GM12878 (cell line): ENCODE measurements at regions not wholly inside any gene's neighbourhood (a gene's known extent, or its start where the extent isn't known, plus 50 kb on each side); places are given as distances from the start of the nearest gene placed in this dataset.

Experiments
- ATAC-seq: fragments of 200-7000 bp; cut with Tn5 transposase; 3 replicates; pipeline ENCODE4 v1.9.1; 2020; ENCODE audit warnings: mild to moderate bottlenecking, moderate library complexity
- BruUV-seq: library from RNA; stranded (reverse); fragments of 400-500 nt; replicated peaks from 2 replicates; lab custom pipeline; 2021; lab: Mats Ljungman, UMichigan
- CTCF ChIA-PET: fragments of 300-600 bp; sonication (Branson Sonifier 250); formaldehyde crosslinking; extraction: SDS; loops from one replicate; lab custom pipeline; 2021; ENCODE audit warnings: inconsistent platforms; lab: Yijun Ruan, JAX
- POLR2A ChIA-PET: fragments of 350-600 bp; formaldehyde crosslinking; extraction: SDS; loops from one replicate; lab custom pipeline; 2021; ENCODE audit warnings: inconsistent platforms; lab: Charles Lee
- RAD21 ChIA-PET: fragments of 300-600 bp; sonication (Branson Sonifier 250); formaldehyde crosslinking; loops from one replicate; lab custom pipeline; 2023; ENCODE audit warnings: antibody characterized with exemption; ENCODE audit not compliant: unreplicated experiment; lab: Charles Lee
- SMC1A ChIA-PET: fragments of 300-600 bp; sonication (Branson Sonifier 250); formaldehyde crosslinking; loops from one replicate; lab custom pipeline; 2023; ENCODE audit not compliant: unreplicated experiment, uncharacterized antibody; lab: Charles Lee
- DNase-seq: peaks from one replicate; pipeline ENCODE4 v3.0.0-alpha.2; 2011; ENCODE audit warnings: low read depth, low spot score
- FAIRE-seq: peaks from 3 replicates; lab custom pipeline; 2011; peaks lifted over from hg19 to GRCh38; lab: Jason Lieb, UNC
- H2AFZ ChIP-seq: 2 replicates; pipeline ENCODE4 v1.6.0; 2011; ENCODE audit warnings: low read depth, low read length, control low read depth; ENCODE audit not compliant: control insufficient read depth
- H3K27ac ChIP-seq: 2 replicates; pipeline ENCODE4 v1.5.1; 2011; ENCODE audit warnings: control low read depth; ENCODE audit not compliant: control insufficient read depth, insufficient read depth
- H3K27me3 ChIP-seq, 2 experiments: replicated peaks in 1 of 2; 2 replicates each; pipeline versions ENCODE4 v1.6.0 to v1.6.1; 2011; ENCODE audit warnings: low read length in 1 of 2; ENCODE audit not compliant: control insufficient read depth in 2 of 2, insufficient read depth in 2 of 2
- H3K36me3 ChIP-seq, 2 experiments: 2 replicates each; pipeline ENCODE4 v1.5.1; 2011; ENCODE audit warnings: low read length in 1 of 2; ENCODE audit not compliant: control insufficient read depth in 2 of 2, insufficient read depth in 2 of 2
- H3K4me1 ChIP-seq: 2 replicates; pipeline ENCODE4 v1.6.1; 2011; ENCODE audit warnings: mild to moderate bottlenecking, low read length, moderate library complexity, mixed read lengths; ENCODE audit not compliant: control insufficient read depth, insufficient read depth
- H3K4me2 ChIP-seq: 2 replicates; pipeline ENCODE4 v1.6.0; 2011; ENCODE audit warnings: control low read depth; ENCODE audit not compliant: control insufficient read depth, insufficient read depth
- H3K4me3 ChIP-seq: fragments of 200-600 bp; sonication (generic); 2 replicates; pipeline ENCODE4 v1.5.1; 2016
- H3K79me2 ChIP-seq: 2 replicates; pipeline ENCODE4 v1.6.0; 2011; ENCODE audit warnings: low read length; ENCODE audit not compliant: control insufficient read depth, insufficient read depth
- H3K9ac ChIP-seq: 2 replicates; pipeline ENCODE4 v1.8.0; 2011; ENCODE audit warnings: low read length, control low read depth, mixed read lengths; ENCODE audit not compliant: control insufficient read depth, insufficient read depth
- H3K9me3 ChIP-seq: replicated peaks from 3 replicates; pipeline ENCODE4 v1.5.1; 2011; ENCODE audit warnings: mild to moderate bottlenecking, low read length; ENCODE audit not compliant: control insufficient read depth, insufficient read depth
- H4K20me1 ChIP-seq: 2 replicates; pipeline ENCODE4 v1.6.0; 2011; ENCODE audit not compliant: control insufficient read depth, insufficient read depth
- BMI1 ChIP-seq: fragments of 450-650 bp; IDR thresholded peaks from 2 replicates; pipeline ENCODE4 v1.6.1; 2016; ENCODE audit warnings: mild to moderate bottlenecking, moderate library complexity, borderline replicate concordance
- CBFB ChIP-seq: IDR thresholded peaks from 2 replicates; pipeline ENCODE4 v1.6.1; 2016; ENCODE audit warnings: antibody characterized with exemption, low read depth
- CEBPB ChIP-seq, 2 experiments: fragments of 150-350 bp in 1 of 2; IDR thresholded peaks; 2 replicates each; pipeline ENCODE4 v1.6.1; 2012 to 2014; ENCODE audit warnings: low read depth in 2 of 2, low read length in 2 of 2, borderline replicate concordance in 1 of 2, inconsistent platforms in 1 of 2
- ELK1 ChIP-seq: IDR thresholded peaks from 2 replicates; pipeline ENCODE4 v1.6.1; 2012; ENCODE audit warnings: low read depth, low read length, improper control_type of control experiment
- HDGF ChIP-seq: fragments of 450-650 bp; IDR thresholded peaks from 2 replicates; pipeline ENCODE4 v1.6.1; 2016; ENCODE audit warnings: antibody characterized with exemption
- IRF3 ChIP-seq: fragments of 450-650 bp; IDR thresholded peaks from 2 replicates; pipeline ENCODE4 v1.6.1; 2014; ENCODE audit warnings: mild to moderate bottlenecking
- KAT2A ChIP-seq: conservative IDR thresholded peaks from 2 replicates; pipeline ENCODE4 v1.6.1; 2011; ENCODE audit warnings: low read depth, low read length; ENCODE audit not compliant: control insufficient read depth
- KLF5 ChIP-seq: fragments of 450-650 bp; IDR thresholded peaks from 2 replicates; pipeline ENCODE4 v1.6.1; 2014; ENCODE audit warnings: mild to moderate bottlenecking; ENCODE audit not compliant: partially characterized antibody
- POLR2AphosphoS5 ChIP-seq: IDR thresholded peaks from 2 replicates; pipeline ENCODE4 v1.6.1; 2011; ENCODE audit warnings: mild to moderate bottlenecking, low read length, inconsistent platforms
- RAD21 ChIP-seq: IDR thresholded peaks from 2 replicates; pipeline ENCODE4 v1.6.1; 2011; ENCODE audit warnings: mild to moderate bottlenecking, low read depth, low read length, moderate library complexity; ENCODE audit not compliant: insufficient read depth
- RFX5 ChIP-seq: IDR thresholded peaks from 2 replicates; pipeline ENCODE4 v1.6.1; 2011; ENCODE audit warnings: low read depth, low read length, improper control_type of control experiment
- ZBTB4 ChIP-seq: fragments of 450-650 bp; formaldehyde crosslinking; IDR thresholded peaks from 2 replicates; pipeline ENCODE4 v1.4.0; 2022; ENCODE audit warnings: mild to moderate bottlenecking, moderate library complexity
- WGBS: methylation state at CpG from one replicate; pipeline ENCODE4 v1.1.6; 2016; ENCODE audit warnings: low lambda C conversion rate; ENCODE audit not compliant: insufficient replicate concordance, insufficient coverage; ENCODE audit errors: missing lambda C conversion rate; 5-methylcytosine and 5-hydroxymethylcytosine counted together
- in situ Hi-C: fragments of 300-500 bp; cut with MboI; formaldehyde crosslinking; loops from 9 replicates; pipeline ENCODE4 v1.14.3; 2018; ENCODE audit warnings: mixed read lengths
- intact Hi-C: fragments of 100-400 bp; cut with micrococcal nuclease; formaldehyde crosslinking; loops from one replicate; pipeline ENCODE4 v1.14.2; 2022; ENCODE audit not compliant: unreplicated experiment

- no peak for TF ChIP-seq ZBTB4 (CRISPR knock-in tag)
- no peak for TF ChIP-seq RAD21
- TF ChIP-seq BMI1, result no peak
- TF ChIP-seq KLF5, result no peak
- TF ChIP-seq CBFB, result no peak
- TF ChIP-seq IRF3, result no peak
- TF ChIP-seq RFX5, result no peak
- no peak for TF ChIP-seq CEBPB (IDR thresholded peaks at IDR 0.05; ENCODE audit: borderline replicate concordance in 1 of 2, low read depth in 2 of 2, low read length in 2 of 2)
Observed at GRCh38 chr1:38775175-38775845, 84.3 kb downstream of the RRAGC start (continued).

DNA sequence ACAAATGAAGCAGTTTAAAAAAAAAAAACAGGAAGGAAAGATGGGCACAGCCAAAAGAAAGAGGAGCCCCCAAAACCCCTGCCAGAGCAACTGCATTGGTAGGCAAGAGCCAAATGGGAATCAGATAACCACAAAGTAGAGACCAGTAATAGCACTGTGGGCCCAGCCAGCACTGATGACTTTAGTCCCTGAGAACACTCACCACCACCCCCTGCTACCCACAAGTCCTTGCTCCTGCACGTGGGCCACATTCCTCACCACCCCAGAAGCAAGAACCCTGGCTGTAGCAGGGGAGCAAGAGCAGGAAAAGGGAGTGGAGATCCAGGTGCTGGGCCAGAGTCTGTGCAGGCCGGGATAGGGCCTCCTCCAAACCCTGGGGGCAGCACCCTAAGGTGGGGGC lies 86.1 kb downstream of the RRAGC start:
- Histone ChIP-seq H3K4me2 (no peak overlapping the region), H3K36me3 (no peaks in the 10 kb centered on the region), H3K79me2 (no peaks in the 10 kb centered on the region), H4K20me1 (no peaks in the 10 kb centered on the region), H3K27ac (no peak overlapping the region), H3K9me3 (no peaks in the 10 kb centered on the region), H3K4me1 (no peaks in the 10 kb centered on the region), H3K9ac (no peak overlapping the region), H3K27me3 (peaks cover 0 to 1% of the 10 kb centered on the region in 2 experiments; a peak in 1 of 4 replicates), H3K4me3 (no peak overlapping the region), H2AFZ (no peak overlapping the region)
- DNase-seq (no peak), ATAC-seq (no peak), FAIRE-seq (no peak)
- in situ Hi-C loops, result no loop called here
- SMC1A ChIA-PET, result no interaction called here
- intact Hi-C loops, result no loop called here
- POLR2A ChIA-PET, result no interaction called here
- TF ChIP-seq HDGF (no peak), POLR2AphosphoS5 (no peak), ELK1 (no peak), KAT2A (no peak)
- CTCF ChIA-PET, result no interaction called here
- RAD21 ChIA-PET, result no interaction called here
- no TSS peak for BruUV-seq
- 3% methylated on average over 2 of the region's 2 CpGs for WGBS
